ENCODE measurements at regions not wholly inside any gene's neighbourhood (a gene's known extent, or its start where the extent isn't known, plus 50 kb on each side); places are given as distances from the start of the nearest gene placed in this dataset.

- no peak for TF ChIP-seq GATA2 (IDR thresholded peaks at IDR 0.05; ENCODE audit: low read depth, low read length)
- TF ChIP-seq GATA3 (IDR thresholded peaks at IDR 0.05; ENCODE audit: low read depth, low read length) = no peak
Observed at GRCh38 chr16:79871906-79872305, 271.4 kb upstream of the MAF start.
